ENCODE measurements at regions not wholly inside any gene's neighbourhood (a gene's known extent, or its start where the extent isn't known, plus 50 kb on each side); places are given as distances from the start of the nearest gene placed in this dataset.

DNA sequence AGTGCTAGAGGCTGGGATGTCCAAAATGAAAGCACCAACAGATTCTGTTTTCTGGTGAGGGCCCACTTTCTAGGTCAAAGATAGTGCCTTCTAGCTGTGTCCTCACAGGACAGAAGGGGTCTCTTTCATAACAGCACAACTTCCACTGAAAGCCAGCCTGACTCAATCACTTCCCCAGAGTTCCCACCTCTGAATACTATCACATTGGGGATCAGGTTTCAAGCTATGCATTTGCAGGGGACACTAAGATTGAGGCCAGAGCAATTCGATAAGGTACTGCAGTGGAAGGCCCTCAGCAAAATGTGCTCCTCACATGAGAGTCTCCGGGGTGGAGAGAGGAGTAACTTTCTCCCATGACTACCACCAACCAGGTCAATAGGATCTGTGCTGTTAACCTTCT is 1501.5 kb downstream of the EFNB2 start:
- H3K4me1 ChIP-seq (ENCODE audit: low read depth, poor library complexity, severe bottlenecking): no peaks in the 10 kb centered on the region
- no peaks in the 10 kb centered on the region for H3K27me3 ChIP-seq (ENCODE audit: insufficient read depth, low read depth)
- no peaks in the 10 kb centered on the region for H3K36me3 ChIP-seq (ENCODE audit: insufficient read depth)
- H3K4me2 ChIP-seq: no peak overlapping the region
- H3K79me2 ChIP-seq (ENCODE audit: insufficient read depth, low read depth): no peaks in the 10 kb centered on the region
- no peak for TF ChIP-seq CTCF (conservative IDR thresholded peaks at IDR 0.05; ENCODE audit: low read depth, low read length)
- no peak overlapping the region for H2AFZ ChIP-seq (ENCODE audit: low read depth)
- H4K20me1 ChIP-seq (ENCODE audit: insufficient read depth): no peaks in the 10 kb centered on the region
- no peak overlapping the region for H3K4me3 ChIP-seq (IDR thresholded peaks at IDR 0.05; ENCODE audit: insufficient read depth, low read depth, low read length)
- H3K9ac ChIP-seq: no peak overlapping the region
- no peak overlapping the region for H3K27ac ChIP-seq

DNA sequence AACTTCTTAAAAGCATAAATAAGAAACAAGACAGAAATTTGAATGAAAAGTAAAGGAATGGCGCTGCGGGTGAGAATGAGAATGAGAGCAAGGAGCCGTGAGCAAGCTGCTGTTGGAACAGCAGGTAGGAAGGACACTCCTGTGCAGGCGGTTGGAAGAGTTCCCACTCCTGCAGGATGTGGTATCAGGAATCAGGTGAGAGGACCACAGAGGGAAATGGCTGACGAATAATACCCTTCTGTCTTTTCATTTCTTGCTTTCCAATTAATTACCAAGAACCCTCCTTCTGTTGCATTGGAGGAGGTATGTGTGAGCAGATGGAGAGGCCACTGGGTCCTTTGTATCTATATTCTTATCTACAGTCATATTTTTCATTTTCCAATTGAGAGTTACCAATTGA is 1504.2 kb downstream of the EFNB2 start:
- Histone ChIP-seq H3K27me3 (ENCODE audit: insufficient read depth, low read depth) (no peaks in the 10 kb centered on the region), H3K4me3 (IDR thresholded peaks at IDR 0.05; ENCODE audit: insufficient read depth, low read depth, low read length) (no peak overlapping the region), H2AFZ (ENCODE audit: low read depth) (no peak overlapping the region), H3K36me3 (ENCODE audit: insufficient read depth) (no peaks in the 10 kb centered on the region), H4K20me1 (ENCODE audit: insufficient read depth) (no peaks in the 10 kb centered on the region), H3K4me1 (ENCODE audit: low read depth, poor library complexity, severe bottlenecking) (no peaks in the 10 kb centered on the region), H3K79me2 (ENCODE audit: insufficient read depth, low read depth) (no peaks in the 10 kb centered on the region), H3K9ac (no peak overlapping the region), H3K27ac (no peak overlapping the region), H3K4me2 (no peak overlapping the region)
- no peak for TF ChIP-seq CTCF (conservative IDR thresholded peaks at IDR 0.05; ENCODE audit: low read depth, low read length)

DNA sequence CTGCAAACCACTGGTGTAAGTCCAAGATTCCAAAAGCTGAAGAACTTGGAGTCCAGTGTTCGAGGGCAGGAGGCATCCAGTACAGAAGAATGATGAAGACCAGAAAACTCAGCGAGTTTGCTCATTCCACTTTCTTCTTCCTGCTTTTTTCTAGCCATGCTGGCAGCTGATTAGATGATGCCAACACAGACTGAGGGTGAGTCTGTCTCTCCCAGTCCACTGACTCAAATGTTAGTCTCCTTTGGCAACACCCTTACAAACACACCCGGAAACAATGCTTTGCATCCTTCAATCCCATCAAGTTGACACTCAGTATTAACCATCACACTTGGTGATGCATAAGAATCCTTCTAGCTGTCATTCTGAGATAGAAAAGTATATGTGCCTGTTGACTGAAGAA is 1504.6 kb downstream of the EFNB2 start:
- H3K27me3 ChIP-seq (ENCODE audit: insufficient read depth, low read depth): no peaks in the 10 kb centered on the region
- no peak overlapping the region for H3K4me3 ChIP-seq (IDR thresholded peaks at IDR 0.05; ENCODE audit: insufficient read depth, low read depth, low read length)
- H3K4me2 ChIP-seq: no peak overlapping the region
- H3K4me1 ChIP-seq (ENCODE audit: low read depth, poor library complexity, severe bottlenecking): no peaks in the 10 kb centered on the region
- H2AFZ ChIP-seq (ENCODE audit: low read depth): no peak overlapping the region
- no peaks in the 10 kb centered on the region for H4K20me1 ChIP-seq (ENCODE audit: insufficient read depth)
- H3K27ac ChIP-seq: no peak overlapping the region
- no peaks in the 10 kb centered on the region for H3K36me3 ChIP-seq (ENCODE audit: insufficient read depth)
- TF ChIP-seq CTCF (conservative IDR thresholded peaks at IDR 0.05; ENCODE audit: low read depth, low read length): no peak
- no peak overlapping the region for H3K9ac ChIP-seq
- no peaks in the 10 kb centered on the region for H3K79me2 ChIP-seq (ENCODE audit: insufficient read depth, low read depth)

- Histone ChIP-seq H2AFZ (ENCODE audit: low read depth) (no peak overlapping the region), H3K4me1 (ENCODE audit: low read depth, poor library complexity, severe bottlenecking) (no peaks in the 10 kb centered on the region), H3K27ac (no peak overlapping the region), H3K4me2 (no peak overlapping the region), H3K36me3 (ENCODE audit: insufficient read depth) (no peaks in the 10 kb centered on the region), H3K79me2 (ENCODE audit: insufficient read depth, low read depth) (no peaks in the 10 kb centered on the region), H3K9ac (no peak overlapping the region), H4K20me1 (ENCODE audit: insufficient read depth) (no peaks in the 10 kb centered on the region), H3K4me3 (IDR thresholded peaks at IDR 0.05; ENCODE audit: insufficient read depth, low read depth, low read length) (no peak overlapping the region), H3K27me3 (ENCODE audit: insufficient read depth, low read depth) (no peaks in the 10 kb centered on the region)
- no peak for TF ChIP-seq CTCF (conservative IDR thresholded peaks at IDR 0.05; ENCODE audit: low read depth, low read length)
Observed at GRCh38 chr13:105019073-105019472, 1516.4 kb downstream of the EFNB2 start.

DNA sequence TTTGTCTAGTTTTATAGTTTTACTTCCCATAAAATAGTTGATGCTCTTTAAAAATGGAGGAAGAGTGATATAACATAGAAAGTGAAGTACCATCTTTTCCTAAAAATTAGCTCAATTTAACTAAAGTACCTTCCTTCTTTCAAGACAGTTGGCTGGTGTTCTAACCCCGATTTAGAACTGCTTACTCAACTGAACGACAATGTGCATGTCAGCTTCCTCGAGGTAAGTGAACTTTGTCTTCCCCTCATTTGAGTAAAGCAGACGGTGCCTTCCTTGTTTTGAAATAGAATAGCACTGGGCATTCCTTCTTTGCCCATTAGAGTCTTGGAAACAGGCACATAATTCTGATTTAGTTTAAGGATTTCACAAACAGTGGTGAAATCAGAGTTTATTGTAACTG is 1519.2 kb downstream of the EFNB2 start:
- Histone ChIP-seq H3K36me3 (ENCODE audit: insufficient read depth) (no peaks in the 10 kb centered on the region), H3K4me3 (IDR thresholded peaks at IDR 0.05; ENCODE audit: insufficient read depth, low read depth, low read length) (no peak overlapping the region), H3K9ac (no peak overlapping the region), H2AFZ (ENCODE audit: low read depth) (no peak overlapping the region), H3K27me3 (ENCODE audit: insufficient read depth, low read depth) (no peaks in the 10 kb centered on the region), H3K4me2 (no peak overlapping the region), H3K79me2 (ENCODE audit: insufficient read depth, low read depth) (no peaks in the 10 kb centered on the region), H3K4me1 (ENCODE audit: low read depth, poor library complexity, severe bottlenecking) (no peaks in the 10 kb centered on the region), H4K20me1 (ENCODE audit: insufficient read depth) (no peaks in the 10 kb centered on the region), H3K27ac (no peak overlapping the region)
- no peak for TF ChIP-seq CTCF (conservative IDR thresholded peaks at IDR 0.05; ENCODE audit: low read depth, low read length)

Data from KMS-11 (cell line).